ENCODE measurements at regions not wholly inside any gene's neighbourhood (a gene's known extent, or its start where the extent isn't known, plus 50 kb on each side); places are given as distances from the start of the nearest gene placed in this dataset.
"Not testable (repeated sequence)": the region's sequence is repeated elsewhere in the genome, so short reads cannot be mapped to it uniquely, and the experiment has no call there.

DNA sequence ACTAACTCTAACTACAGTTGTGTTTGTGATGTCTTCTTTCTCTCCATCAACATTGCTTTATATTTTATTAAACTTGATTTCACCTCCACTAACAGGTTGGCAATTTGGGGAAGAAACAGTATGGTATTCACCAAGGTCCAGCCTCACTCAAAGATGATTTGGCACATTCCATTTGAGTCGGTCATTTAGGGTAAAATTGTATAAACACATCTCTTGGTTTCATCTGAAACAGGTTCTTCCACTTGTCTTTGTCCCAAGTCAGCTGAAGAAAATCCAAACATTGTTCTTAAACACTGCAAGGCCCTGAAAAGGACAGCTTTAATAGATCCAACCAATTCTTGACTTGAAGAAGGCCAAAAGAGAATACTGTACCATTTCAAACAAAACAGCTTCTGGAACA lies 104.9 kb upstream of the NT5E start:
- 79 to 81% methylated on average over 1 of the region's 1 CpG for WGBS, 2 experiments (ENCODE audit: low coverage in 1 of 2, low lambda C conversion rate in 2 of 2, missing lambda C conversion rate in 2 of 2)
- H3K27me3 ChIP-seq (replicated peaks; ENCODE audit: insufficient read depth) = no peaks in the 10 kb centered on the region
- in situ Hi-C loops (cut with MboI) = loop anchor here (25.0 kb wide), 1 partner anchor 1458 kb away; no protein-coding TSS in a partner anchor
- H3K27ac ChIP-seq = no peak overlapping the region
- no peak overlapping the region for H2AFZ ChIP-seq
- no peaks in the 10 kb centered on the region for H3K9me3 ChIP-seq (ENCODE audit: low read depth)
- no peaks in the 10 kb centered on the region for H3K36me3 ChIP-seq (ENCODE audit: low read depth)
- H3K4me2 ChIP-seq (ENCODE audit: unreplicated experiment) = no peak overlapping the region
- H3K4me1 ChIP-seq (ENCODE audit: insufficient read depth) = peaks cover 7% of the 10 kb centered on the region; the same call in 1 of the 2 replicates
- no peak overlapping the region for H3K4me3 ChIP-seq
- no peaks in the 10 kb centered on the region for H4K20me1 ChIP-seq (ENCODE audit: insufficient read depth)
- H3K9me2 ChIP-seq (ENCODE audit: insufficient read depth) = no peaks in the 10 kb centered on the region
- DNase-seq = no peak
- TF ChIP-seq EZH2phosphoT487 (IDR thresholded peaks at IDR 0.05; ENCODE audit: insufficient read depth, low read depth) = no peak
- TF ChIP-seq EZH2 (IDR thresholded peaks at IDR 0.05; ENCODE audit: insufficient read depth, poor library complexity, severe bottlenecking) = no peak
- H3K79me2 ChIP-seq (ENCODE audit: insufficient read depth) = no peaks in the 10 kb centered on the region
- no peak overlapping the region for H3K9ac ChIP-seq
- H3F3A ChIP-seq (ENCODE audit: insufficient read depth) = 0 out of 2 replicates have a peak, but pooled peaks cover 5% of the 10 kb centered on the region

DNA sequence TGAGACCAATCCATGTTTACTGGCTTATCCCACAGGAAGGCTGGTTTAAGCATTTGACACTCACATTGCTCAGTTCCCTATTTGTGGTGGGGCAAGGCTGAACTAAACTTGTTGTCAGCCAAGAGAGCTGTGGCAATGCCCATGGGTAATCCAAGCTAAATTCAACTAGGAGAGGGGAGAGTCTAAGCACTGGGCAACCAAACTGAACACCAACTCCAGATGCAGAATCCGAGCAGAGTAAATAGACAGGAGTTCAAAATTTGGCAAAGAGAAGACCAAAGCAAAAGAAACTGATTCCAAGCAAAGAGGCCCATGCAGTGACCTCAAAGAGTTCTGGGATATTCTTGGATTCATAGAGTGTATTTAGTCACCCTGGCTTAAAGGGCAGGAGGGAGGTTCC lies 106.5 kb upstream of the NT5E start:
- Histone ChIP-seq H3F3A (ENCODE audit: insufficient read depth) (0 out of 2 replicates have a peak, but pooled peaks cover 5% of the 10 kb centered on the region), H3K27ac (no peak overlapping the region), H3K9me2 (ENCODE audit: insufficient read depth) (no peaks in the 10 kb centered on the region), H3K27me3 (replicated peaks; ENCODE audit: insufficient read depth) (no peaks in the 10 kb centered on the region), H3K79me2 (ENCODE audit: insufficient read depth) (no peaks in the 10 kb centered on the region), H4K20me1 (ENCODE audit: insufficient read depth) (no peaks in the 10 kb centered on the region), H3K9me3 (ENCODE audit: low read depth) (no peaks in the 10 kb centered on the region), H3K9ac (no peak overlapping the region), H3K4me2 (ENCODE audit: unreplicated experiment) (no peak overlapping the region), H3K4me3 (no peak overlapping the region), H3K4me1 (ENCODE audit: insufficient read depth) (peaks cover 4% of the 10 kb centered on the region; the same call in 1 of the 2 replicates), H3K36me3 (ENCODE audit: low read depth) (no peaks in the 10 kb centered on the region), H2AFZ (no peak overlapping the region)
- TF ChIP-seq EZH2 (IDR thresholded peaks at IDR 0.05; ENCODE audit: insufficient read depth, poor library complexity, severe bottlenecking) = no peak
- no peak for TF ChIP-seq EZH2phosphoT487 (IDR thresholded peaks at IDR 0.05; ENCODE audit: insufficient read depth, low read depth)
- in situ Hi-C loops (cut with MboI) = loop anchor here (25.0 kb wide), 1 partner anchor 1456 kb away; no protein-coding TSS in a partner anchor
- no peak for DNase-seq
- 72 to 86% methylated on average over 1 of the region's 1 CpG for WGBS, 2 experiments (ENCODE audit: low coverage in 1 of 2, low lambda C conversion rate in 2 of 2, missing lambda C conversion rate in 2 of 2)

DNA sequence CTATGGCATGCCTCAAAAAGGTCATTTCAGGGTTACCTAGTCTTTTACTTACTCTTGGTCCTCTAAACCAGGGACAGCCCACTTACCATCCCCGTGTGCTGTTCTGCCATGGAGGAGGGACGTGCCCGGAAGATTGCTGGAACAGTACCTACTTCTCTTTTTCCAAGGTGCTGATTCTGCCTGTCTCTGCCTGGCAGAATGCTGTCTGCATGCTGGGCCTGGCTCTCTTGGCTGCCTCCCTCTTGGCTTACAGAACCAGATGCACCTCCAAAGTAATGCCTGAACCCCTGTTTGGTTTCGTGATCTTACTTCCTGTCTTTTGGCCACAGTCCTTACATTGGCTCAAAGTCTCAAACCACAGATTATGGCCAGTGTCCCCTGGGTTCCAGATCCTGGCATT lies 120.7 kb upstream of the NT5E start:
- no peak for DNase-seq
- Histone ChIP-seq H3K36me3 (ENCODE audit: low read depth) (no peaks in the 10 kb centered on the region), H3F3A (ENCODE audit: insufficient read depth) (no peaks in the 10 kb centered on the region), H3K9me2 (ENCODE audit: insufficient read depth) (no peaks in the 10 kb centered on the region), H3K27me3 (replicated peaks; ENCODE audit: insufficient read depth) (0 out of 2 replicates have a peak, but pooled peaks cover 3% of the 10 kb centered on the region), H3K9ac (no peak overlapping the region), H4K20me1 (ENCODE audit: insufficient read depth) (no peaks in the 10 kb centered on the region), H3K9me3 (ENCODE audit: low read depth) (no peaks in the 10 kb centered on the region), H3K4me2 (ENCODE audit: unreplicated experiment) (no peak overlapping the region), H3K4me3 (no peak overlapping the region), H3K79me2 (ENCODE audit: insufficient read depth) (no peaks in the 10 kb centered on the region), H2AFZ (no peak overlapping the region), H3K27ac (no peak overlapping the region), H3K4me1 (ENCODE audit: insufficient read depth) (no peaks in the 10 kb centered on the region)
- in situ Hi-C loops (cut with MboI) = loop anchor here (10.0 to 25.0 kb wide), 2 partner anchors 554 to 1442 kb away; no protein-coding TSS in a partner anchor
- 15 to 17% methylated on average over 4 of the region's 4 CpGs for WGBS, 2 experiments (ENCODE audit: low coverage in 1 of 2, low lambda C conversion rate in 2 of 2, missing lambda C conversion rate in 2 of 2)
- no peak for TF ChIP-seq EZH2phosphoT487 (IDR thresholded peaks at IDR 0.05; ENCODE audit: insufficient read depth, low read depth)
- TF ChIP-seq EZH2 (IDR thresholded peaks at IDR 0.05; ENCODE audit: insufficient read depth, poor library complexity, severe bottlenecking) = no peak

DNA sequence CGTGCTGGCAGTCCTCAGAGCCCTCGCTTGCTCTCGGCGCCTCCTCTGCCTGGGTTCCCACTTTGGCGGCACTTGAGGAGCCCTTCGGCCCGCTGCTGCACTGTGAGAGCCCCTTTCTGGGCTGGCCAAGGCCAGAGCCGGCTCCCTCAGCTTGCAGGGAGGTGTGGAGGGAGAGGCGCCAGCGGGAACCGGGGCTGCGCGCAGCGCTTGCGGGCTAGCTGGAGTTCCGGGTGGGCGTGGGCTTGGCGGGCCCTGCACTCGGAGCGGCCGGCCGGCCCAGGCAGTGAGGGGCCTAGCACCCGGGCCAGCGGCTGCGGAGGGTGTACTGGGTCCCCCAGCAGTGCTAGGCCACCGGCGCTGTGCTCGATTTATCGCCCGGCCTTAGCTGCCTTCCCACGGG lies 124.1 kb upstream of the NT5E start:
- not testable (repeated sequence) for H3K27ac ChIP-seq; H4K20me1 ChIP-seq (ENCODE audit: insufficient read depth); H2AFZ ChIP-seq; H3K4me3 ChIP-seq; H3K9ac ChIP-seq; H3K4me1 ChIP-seq (ENCODE audit: insufficient read depth); H3K27me3 ChIP-seq (replicated peaks; ENCODE audit: insufficient read depth); H3K4me2 ChIP-seq (ENCODE audit: unreplicated experiment); DNase-seq; H3K9me3 ChIP-seq (ENCODE audit: low read depth); H3K79me2 ChIP-seq (ENCODE audit: insufficient read depth); H3K9me2 ChIP-seq (ENCODE audit: insufficient read depth); H3F3A ChIP-seq (ENCODE audit: insufficient read depth); H3K36me3 ChIP-seq (ENCODE audit: low read depth)
- 90 to 95% methylated on average over 11 to 28 of the region's 31 CpGs for WGBS, 2 experiments (ENCODE audit: low coverage in 1 of 2, low lambda C conversion rate in 2 of 2, missing lambda C conversion rate in 2 of 2)
- in situ Hi-C loops (cut with MboI) = loop anchor here (10.0 to 25.0 kb wide), 2 partner anchors 551 to 1439 kb away; no protein-coding TSS in a partner anchor
